G401.6 (cell line): ENCODE measurements at regions not wholly inside any gene's neighbourhood (a gene's known extent, or its start where the extent isn't known, plus 50 kb on each side); places are given as distances from the start of the nearest gene placed in this dataset.

ENCODE experiments used
- FAIRE-seq: peaks from 2 replicates; lab custom pipeline; 2012; peaks lifted over from hg19 to GRCh38; lab: Jason Lieb, UNC

DNA sequence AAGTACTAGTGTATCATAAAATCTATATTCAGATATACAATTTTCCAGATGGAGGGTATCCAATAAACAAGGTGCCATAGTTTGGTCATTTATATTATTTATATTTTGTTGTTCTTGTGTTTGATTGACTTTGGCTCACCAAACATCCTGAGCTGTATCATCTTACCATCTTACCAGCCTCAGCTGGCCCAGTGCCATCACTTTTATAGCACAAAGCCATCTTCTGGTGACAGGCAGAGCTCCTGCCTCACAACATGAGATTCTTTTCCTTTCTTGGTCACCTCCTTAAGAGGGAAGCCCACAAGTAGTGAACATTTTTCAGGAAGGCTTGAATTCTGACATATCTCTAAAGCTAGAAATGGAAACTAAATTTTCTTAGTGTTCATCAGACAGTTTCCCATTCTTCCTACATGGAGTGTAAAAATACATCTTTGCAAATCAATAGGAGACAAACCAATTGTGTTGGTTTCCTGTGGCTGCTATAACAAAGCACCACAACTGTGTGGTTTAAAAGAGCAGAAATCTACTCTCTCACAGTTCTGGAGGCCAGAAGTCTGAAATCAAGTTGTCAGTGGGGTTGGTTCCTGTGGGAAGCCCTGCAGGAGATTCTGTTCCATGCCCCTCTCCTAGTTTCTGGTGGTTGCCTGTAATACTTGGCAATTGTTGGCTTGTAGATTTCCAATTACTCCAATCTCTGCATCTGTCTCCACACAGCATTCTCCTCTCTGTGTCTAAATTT lies 341.8 kb downstream of the MAN2A1 start:
- FAIRE-seq, result no peak

DNA sequence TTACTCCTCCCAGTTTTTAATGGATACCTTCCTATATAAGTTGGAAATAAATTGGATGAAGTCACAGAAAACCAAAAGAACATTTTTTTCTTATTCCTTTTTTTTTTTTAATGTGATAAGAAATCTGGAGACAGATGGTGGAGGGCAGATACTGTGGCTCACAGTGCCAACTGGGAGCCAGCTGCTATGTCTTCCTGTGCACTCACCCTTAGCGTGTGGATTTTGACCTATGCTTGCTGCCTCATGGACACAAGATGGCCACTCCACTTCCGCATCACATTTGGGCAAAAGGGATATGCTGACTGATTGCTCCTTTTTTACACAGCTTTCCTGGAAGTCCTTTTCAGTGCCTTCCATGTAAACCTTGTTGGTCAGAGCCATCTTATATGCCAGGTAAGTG lies 342.6 kb downstream of the MAN2A1 start:
- no peak for FAIRE-seq

DNA sequence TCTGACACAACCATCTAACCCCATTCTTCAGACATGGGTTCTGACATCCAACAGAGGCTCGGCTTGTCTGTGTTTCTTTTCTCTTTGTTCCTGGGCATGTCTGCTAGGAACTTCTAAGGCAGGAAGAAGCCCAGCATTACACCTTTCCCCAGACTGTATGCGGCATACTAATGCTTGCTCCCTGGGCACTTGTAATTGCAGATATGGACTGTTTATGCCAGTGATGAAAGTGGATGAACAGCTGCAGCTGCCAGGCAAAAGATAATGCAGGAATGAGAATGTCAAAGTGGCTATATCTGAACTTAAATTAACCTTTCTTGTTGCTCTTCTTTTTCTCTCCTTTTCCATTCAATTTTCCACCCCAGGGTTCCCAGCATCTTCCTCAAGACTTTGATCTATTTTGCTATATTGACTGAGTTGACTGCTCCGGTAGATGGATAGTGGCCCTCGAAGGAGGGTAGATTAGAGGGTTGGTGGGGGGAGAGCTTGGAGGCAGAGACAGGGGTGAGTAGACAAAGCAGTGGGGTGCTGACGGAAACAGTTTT lies 344.4 kb downstream of the MAN2A1 start:
- FAIRE-seq, result no peak

DNA sequence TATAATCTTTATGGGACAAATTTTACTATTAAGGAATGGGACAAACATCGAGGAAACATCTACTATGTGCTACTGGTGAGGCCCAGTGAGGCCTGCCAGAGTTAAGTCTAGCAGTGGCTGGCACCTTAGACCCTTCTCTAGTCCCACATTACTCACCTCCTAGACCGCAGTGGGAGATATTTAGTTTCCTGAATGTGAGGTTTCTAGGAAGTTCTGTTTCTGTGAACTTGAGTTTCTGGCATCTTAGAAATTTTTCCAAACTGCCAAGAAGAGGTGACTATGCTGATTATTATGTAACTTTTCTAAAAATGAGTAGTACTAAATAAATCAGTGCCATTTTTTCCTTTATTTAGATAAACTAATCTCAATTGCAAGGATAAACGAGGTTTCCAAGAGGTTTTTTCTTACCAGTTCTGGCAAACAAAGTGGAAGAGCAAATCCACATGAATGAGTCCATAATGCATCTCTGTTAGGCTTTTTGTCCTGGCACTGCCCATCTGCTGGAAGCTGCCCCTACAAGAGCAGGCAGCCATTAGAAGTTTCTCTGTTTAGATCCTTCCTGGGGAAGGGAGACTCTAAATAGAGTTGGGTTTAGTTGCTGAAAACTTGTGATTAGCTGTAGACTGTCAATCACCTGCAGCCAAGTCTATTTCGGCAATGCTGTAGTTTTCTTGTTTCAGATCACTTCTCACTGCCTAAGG lies 348.7 kb downstream of the MAN2A1 start:
- FAIRE-seq, result no peak

DNA sequence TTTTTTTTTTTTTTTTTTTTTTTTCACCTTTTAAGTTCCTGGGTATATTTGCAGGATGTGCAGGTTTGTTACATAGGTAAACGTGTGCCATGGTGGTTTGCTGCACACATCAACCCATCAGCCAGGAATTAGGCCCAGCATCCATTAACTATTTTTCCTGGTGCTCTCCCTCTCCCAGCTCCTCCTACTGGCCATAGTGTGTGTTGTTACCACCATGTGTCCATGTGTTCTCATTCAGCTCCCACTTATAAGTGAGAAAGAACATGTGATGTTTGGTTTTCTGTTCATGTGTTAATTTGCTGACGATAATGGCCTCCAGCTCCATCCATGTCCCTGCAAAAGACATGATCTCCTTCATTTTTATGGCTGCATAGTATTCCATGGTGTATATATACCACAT lies 350.5 kb downstream of the MAN2A1 start:
- FAIRE-seq, result no peak

DNA sequence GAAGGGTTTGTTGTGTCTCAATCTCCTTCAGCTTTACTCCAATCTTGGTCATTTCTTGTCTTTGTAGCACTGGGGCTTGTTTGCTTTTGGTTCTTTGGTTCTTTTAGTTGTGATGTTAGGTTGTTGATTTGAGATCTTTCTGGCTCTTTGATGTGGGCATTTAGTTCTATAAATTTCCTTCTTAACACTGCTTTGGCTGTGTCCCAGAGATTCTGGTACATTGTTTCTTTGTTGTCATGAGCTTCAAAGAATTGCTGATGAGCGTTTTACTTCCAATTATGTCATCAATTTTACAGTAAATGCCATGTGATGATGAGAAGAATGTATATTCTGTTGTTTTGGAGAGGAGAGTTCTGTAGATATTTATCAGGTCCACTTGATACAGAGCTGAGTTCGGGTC lies 353.3 kb downstream of the MAN2A1 start:
- FAIRE-seq, result no peak

DNA sequence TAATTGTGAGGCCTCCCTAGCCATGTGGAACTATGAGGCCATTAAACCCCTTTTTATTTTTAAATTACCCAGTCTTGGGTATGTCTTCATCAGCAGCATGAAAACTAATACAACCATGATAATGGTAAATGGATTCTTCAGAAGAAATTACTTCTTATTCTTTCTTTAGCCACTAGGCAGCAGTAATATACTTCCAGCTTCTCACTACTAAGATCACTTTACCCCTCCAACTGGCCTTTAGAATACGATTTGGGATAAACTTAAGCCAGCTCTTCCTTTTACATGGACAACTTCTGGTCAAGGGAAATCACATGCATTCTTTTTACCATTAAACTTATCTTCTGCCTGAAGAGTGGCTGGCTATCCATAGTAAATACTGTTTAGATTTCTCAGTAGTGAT lies 355.4 kb downstream of the MAN2A1 start:
- no peak for FAIRE-seq

DNA sequence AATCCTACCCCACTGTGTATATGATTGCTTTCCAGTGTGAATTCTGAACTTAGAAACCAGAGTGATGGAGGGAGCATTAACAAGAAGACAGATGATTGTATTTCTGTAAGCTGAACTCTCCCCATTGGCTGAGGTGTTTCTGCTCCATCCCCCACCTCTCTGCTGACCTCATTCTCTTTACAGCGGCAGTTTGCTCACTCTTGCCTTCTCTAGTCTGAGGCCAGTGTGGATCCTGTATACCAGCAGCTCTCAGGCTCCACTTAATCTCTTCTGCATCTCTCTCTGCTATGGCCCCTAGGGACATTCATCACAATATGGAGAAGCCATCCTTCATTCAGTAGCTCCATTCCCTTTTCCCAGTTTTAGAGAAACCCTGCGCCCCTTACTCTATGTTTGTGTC lies 358.8 kb downstream of the MAN2A1 start:
- FAIRE-seq, result no peak

DNA sequence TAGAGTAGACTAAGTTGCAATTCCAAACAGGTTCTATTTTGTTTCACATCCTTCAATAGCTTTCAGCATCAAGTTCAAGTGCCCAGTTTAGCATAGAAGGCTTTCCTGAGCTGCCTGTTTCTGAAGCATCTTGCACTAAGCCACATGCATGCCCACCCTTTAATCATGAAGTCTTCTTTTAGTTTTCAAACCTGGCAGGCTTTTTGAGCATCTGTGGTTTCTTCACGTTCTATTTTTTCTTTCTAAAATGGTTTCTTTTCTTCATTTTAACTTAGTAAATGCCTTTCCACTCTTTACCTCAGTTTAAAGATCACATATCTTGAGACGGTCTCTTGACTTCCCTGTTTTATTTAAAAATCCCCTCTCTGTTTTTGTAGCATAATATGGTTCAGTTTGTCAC lies 360.1 kb downstream of the MAN2A1 start:
- no peak for FAIRE-seq

DNA sequence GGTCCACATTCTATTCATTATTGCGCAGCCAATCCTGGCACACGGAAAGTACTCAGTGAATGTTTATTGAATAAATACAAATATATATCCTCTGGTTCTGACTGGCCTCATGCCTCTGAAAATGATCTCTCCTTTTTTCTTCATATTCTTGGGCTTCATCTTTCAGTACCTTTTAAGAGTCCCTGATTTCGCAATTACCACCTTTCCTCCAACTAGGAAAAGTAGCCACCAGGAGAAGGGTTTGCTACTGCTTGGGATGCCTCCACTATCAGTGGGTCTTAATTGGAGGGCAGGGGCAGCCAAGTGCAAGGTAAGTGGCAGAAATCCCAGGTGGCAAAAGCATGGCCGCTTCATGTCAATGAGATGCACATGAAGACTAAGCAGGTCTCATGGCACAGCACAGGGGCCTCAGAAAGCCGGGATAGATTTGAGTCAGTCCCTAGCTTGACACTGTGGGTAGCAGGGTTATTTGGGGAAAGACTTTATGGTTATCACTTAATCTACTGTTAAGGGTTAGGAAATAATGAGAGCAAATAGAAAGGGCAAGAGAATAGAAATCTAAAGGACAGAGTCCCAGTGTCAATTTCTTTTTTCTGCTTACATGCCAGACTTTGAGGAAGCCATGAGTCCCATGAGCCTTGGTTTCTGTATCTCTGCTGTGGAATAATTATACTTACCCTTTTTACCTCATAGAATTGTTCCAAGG lies 361.1 kb downstream of the MAN2A1 start:
- no peak for FAIRE-seq

DNA sequence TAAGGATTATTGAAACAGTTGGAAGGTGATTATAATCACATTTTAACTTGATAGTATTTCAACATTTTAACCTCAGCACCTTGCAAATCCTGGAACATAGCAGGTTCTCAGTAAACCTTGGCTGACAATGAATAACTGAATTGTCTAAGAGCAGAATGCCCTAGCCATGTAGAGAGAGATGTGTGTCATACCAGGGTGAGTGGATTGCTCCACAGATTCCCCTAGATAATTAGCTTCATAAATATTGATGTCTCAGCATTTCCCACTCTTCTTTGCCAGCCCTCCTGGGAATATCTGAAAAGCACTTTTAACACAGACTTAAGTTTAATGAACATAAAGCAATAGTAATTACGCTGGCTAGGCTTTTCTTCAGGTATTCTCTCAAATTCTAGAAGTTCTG lies 363.5 kb downstream of the MAN2A1 start:
- no peak for FAIRE-seq

DNA sequence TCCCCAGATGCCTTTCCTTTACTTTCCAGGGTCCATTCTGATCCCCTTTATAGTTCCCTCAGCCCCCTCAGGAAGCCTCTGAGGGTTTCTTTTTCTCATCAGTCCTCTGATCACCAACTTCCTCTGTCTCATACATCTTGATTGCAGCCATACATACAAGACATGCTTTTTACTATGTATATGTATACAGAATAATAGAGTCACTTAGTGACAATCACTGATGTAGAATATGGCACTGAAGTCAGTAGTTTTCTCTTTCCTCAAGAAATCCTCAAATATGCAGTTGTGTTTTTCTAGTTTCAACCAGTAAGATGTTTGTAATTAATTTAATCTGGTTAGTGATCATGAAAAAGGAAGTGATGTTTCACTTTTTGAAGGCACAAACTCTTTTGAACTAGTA lies 364.1 kb downstream of the MAN2A1 start:
- no peak for FAIRE-seq

DNA sequence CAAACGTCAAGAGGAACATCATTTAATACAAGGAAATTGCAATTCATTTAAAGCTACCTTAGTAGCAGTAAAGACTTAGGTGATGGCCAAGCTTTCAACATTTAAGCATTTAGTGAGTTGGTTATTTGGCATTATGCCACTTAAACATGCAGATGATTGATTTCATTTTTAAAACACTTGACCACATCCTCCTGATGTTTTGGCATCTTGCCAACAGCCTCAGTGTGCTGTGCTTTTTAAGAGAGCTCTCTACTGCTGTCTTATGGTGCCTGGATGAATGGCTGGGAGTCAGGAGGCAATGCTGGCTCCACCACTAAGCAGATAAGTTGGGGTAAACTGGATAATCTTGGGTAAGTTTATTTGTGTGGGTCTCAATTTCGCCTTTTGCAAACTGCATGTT lies 364.5 kb downstream of the MAN2A1 start:
- no peak for FAIRE-seq

DNA sequence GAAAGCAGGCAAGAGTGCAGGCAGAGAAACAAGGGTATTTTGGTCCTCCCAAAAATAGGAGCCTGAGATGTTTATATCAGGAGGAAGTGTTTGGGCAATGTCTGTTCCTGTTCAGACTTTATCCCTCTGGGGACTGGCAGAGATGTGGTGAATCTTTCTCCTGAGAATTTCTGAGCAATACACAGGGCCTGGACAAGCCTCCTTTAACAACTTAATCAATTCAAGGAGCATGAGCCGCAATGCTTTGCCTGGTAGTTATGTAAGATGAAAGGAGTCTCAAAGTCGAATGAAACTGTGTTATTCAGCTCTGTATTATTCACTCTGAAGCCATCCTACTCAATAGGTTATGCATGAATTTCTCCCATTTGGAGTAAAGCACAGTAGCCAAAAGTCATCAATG lies 365.6 kb downstream of the MAN2A1 start:
- no peak for FAIRE-seq

DNA sequence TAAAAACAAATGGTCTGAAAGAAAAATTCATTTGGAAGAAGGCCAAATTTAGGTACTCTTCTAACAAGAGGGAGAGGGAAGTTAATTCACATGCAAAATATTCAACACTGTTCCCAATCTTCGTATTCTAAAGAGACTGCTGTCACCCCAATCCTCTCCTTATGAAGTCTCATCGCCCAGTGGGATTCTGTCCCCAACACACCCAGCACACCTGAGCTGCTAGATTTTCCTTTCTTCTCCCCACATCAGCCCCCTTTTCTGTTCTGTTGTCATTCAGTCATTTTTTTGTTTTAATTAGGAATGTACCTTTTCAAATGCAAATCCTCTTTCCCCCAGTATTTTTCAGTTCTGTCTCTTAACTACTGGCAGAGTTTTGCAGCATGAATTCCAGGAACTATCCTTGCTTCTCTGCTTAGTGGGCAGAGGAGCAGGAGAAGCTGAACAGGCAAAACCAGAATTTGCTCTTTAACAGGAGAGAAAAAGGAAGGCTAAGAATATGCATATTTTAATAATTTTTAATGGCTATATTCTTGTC lies 366.9 kb downstream of the MAN2A1 start:
- no peak for FAIRE-seq

DNA sequence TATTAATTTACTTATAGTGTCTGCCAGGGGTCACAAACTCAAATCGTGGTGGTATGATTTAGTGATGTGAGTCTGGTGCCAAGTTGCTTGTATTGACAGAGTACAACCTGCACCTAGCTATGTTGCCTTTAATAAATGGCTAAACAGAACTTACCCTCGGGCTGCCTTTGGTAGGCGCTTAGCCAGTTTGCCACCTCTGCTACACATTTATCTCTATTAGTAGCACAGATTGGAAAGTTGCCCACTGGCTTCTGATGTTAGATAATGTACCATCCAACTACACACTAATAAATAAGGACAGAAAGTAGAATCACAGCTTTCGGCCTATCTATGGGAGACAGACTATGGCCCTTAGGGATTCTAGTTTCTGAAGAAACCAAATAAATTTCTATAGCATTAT lies 368.4 kb downstream of the MAN2A1 start:
- FAIRE-seq, result no peak

DNA sequence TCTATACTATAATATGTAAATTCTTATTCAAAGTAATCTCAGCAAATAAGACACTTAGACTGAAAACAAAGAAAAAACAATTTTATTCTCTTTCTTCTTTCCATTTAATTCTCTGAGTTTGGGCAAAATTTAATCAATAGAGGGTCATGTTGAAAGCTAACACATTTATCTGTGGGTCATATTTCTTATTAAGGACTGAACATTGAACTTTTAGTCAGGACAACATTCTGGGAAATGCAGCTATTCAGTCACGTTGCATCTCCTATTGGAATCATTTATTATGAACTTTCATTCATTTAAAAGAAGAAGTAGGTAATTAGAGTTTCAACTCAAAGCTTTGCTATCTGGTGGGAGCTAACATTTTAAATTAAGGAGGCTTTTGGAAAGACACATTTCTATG lies 372.5 kb downstream of the MAN2A1 start:
- FAIRE-seq, result no peak

DNA sequence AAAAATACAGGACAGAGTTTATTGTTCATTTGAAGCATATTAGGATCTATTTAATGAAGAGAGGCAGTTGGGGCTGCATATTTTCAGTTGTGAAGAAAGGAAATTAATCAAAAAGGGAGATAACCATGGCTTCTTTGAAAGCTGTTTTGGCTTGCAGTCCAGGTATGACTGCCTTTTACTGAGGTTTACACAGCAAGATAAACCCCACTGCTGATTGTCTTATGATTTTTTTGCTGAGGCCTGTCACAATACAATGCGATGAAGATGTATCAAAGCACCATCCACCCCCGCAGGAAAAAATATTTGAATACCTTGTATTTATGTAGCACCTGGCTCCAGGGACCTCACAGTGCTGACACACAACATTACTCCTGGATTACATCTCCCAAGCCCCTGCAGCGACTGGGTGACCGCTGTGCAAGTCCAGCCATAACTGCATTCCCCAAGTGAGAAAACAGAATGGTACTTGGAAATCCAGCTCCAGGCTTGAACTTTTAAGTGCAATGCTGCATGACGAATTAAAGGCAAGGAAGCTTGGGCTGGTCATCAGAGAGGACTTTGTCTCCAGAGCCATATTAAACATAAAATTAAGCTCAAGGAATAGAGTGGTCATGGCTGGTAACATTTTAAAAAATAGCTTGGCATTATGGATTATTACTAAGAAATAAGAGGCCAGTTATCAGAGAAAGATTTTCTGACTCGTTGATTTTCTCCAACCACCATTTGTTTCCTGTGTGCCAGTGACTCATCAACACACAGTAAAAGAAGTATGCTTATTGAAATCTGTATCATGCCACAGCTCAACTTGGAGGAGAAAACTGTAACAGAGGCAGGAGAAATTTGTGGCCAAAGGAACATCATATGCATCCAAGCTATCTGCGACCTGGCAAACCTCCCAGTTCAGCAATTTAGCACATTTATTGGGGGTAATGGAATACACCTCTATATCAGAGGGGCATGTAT lies 374.2 kb downstream of the MAN2A1 start:
- FAIRE-seq, result no peak

DNA sequence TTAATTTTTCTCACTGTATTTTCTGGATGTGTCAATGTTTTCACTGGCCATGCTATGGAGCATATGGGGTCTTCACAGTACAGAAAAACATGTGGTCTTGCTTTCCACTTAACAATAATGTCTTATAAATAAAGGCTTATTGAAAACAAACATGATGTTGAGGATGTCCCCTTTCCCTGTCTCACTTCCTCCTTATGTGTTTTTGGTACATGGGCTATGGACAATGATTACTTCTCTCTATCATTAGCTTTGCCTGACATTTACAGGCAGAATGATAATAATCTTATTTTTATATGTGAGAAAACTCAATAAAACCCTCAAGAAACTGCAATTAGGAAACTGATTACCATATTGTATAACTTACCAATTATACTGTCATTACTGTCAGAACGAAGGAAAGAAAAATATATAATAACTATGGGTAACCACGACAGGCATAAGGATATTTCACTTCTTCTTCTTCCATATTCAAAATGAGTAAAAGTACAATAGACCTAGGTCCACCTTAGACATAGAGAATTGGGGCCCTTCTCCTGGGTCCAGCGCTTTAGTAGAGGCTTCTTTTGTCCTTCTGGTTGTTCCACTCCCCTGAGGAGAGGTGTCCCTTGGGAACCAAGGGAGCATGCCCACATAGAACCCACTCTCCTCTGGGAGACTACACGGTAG lies 375.0 kb downstream of the MAN2A1 start:
- no peak for FAIRE-seq

DNA sequence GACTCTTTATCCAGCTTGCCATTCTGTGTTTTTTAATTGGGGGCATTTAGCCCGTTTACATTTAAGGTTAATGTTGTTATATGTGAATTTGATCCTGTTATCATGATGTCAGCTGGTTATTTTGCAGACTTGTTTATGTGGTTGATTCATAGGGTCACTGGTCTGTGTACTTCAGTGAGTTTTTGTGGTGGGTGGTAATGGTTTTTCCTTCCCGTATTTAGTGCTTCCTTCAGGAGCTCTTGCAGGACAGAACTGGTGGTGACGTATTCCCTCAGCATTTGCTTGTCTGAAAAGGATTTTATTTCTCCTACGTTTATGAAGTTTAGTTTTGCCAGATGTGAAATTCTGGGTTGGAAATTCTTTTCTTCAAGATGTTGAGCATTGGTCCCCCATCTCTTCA lies 381.1 kb downstream of the MAN2A1 start:
- FAIRE-seq, result no peak

DNA sequence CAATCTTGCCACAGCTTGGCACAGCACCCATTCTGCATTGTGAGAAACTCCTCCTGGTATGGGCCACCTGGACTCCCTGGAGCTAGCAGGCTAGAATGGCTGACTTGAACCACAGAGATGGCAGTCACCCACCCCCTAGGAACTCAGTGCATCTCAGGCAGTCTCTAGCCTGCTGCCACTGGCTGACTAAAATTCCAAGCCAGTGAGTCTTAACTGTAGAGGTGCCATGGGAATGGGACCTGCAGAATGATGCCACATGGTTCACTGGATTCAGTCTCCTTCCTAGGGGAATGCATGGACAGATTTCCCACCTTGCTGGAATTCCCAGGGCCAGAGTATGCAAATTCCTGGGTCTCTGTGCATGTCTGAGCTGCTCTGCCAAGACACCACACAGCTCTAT lies 382.9 kb downstream of the MAN2A1 start:
- FAIRE-seq, result no peak
